ENCODE measurements at regions not wholly inside any gene's neighbourhood (a gene's known extent, or its start where the extent isn't known, plus 50 kb on each side); places are given as distances from the start of the nearest gene placed in this dataset.
"Not testable (repeated sequence)": the region's sequence is repeated elsewhere in the genome, so short reads cannot be mapped to it uniquely, and the experiment has no call there.

- no peak for DNase-seq
Observed at GRCh38 chr3:81887448-81887847, 126.0 kb upstream of the GBE1 start.

- DNase-seq: peak; percentile 13
Observed at GRCh38 chr3:81886081-81886480, 124.6 kb upstream of the GBE1 start.

GRCh38 chr3:81884791-81885190, 123.3 kb upstream of the GBE1 start:
- DNase-seq: no peak

GRCh38 chr3:81876826-81877225, 115.4 kb upstream of the GBE1 start:
- DNase-seq: no peak

GRCh38 chr3:81874738-81875137, 113.3 kb upstream of the GBE1 start:
- no peak for DNase-seq

GRCh38 chr3:81872566-81872965, 111.1 kb upstream of the GBE1 start:
- no peak for DNase-seq

GRCh38 chr3:81871358-81872155, 110.1 kb upstream of the GBE1 start:
- no peak for DNase-seq

- DNase-seq: no peak
Observed at GRCh38 chr3:81869382-81869781, 107.9 kb upstream of the GBE1 start.

- no peak for DNase-seq
Observed at GRCh38 chr3:81868597-81868996, 107.2 kb upstream of the GBE1 start.

GRCh38 chr3:81867875-81868274, 106.4 kb upstream of the GBE1 start:
- no peak for DNase-seq

GRCh38 chr3:81865164-81865563, 103.7 kb upstream of the GBE1 start:
- DNase-seq: not testable (repeated sequence)

GRCh38 chr3:81864272-81864671, 102.8 kb upstream of the GBE1 start:
- DNase-seq: no peak

- no peak for DNase-seq
Observed at GRCh38 chr3:81863756-81864155, 102.3 kb upstream of the GBE1 start.

- DNase-seq: no peak
Observed at GRCh38 chr3:81861593-81861992, 100.1 kb upstream of the GBE1 start.

GRCh38 chr3:81859524-81859923, 98.1 kb upstream of the GBE1 start:
- DNase-seq: no peak

- DNase-seq: no peak
Observed at GRCh38 chr3:81853431-81853830, 92.0 kb upstream of the GBE1 start.

GRCh38 chr3:81851176-81851575, 89.7 kb upstream of the GBE1 start:
- DNase-seq: no peak

GRCh38 chr3:81846988-81847387, 85.5 kb upstream of the GBE1 start:
- no peak for DNase-seq

- DNase-seq: no peak
Observed at GRCh38 chr3:81841540-81841939, 80.1 kb upstream of the GBE1 start.

GRCh38 chr3:81839504-81840094, 78.2 kb upstream of the GBE1 start:
- DNase-seq: no peak

GRCh38 chr3:81838457-81838856, 77.0 kb upstream of the GBE1 start:
- no peak for DNase-seq

GRCh38 chr3:81837071-81837593, 75.7 kb upstream of the GBE1 start:
- DNase-seq: no peak

GRCh38 chr3:81829937-81830336, 68.5 kb upstream of the GBE1 start:
- no peak for DNase-seq

GRCh38 chr3:81829272-81829671, 67.8 kb upstream of the GBE1 start:
- DNase-seq: not testable (repeated sequence)

All from fibroblast of skin of scalp (primary cell).